GM18520 (cell line): ENCODE measurements at regions not wholly inside any gene's neighbourhood (a gene's known extent, or its start where the extent isn't known, plus 50 kb on each side); places are given as distances from the start of the nearest gene placed in this dataset.
"Not testable (repeated sequence)": the region's sequence is repeated elsewhere in the genome, so short reads cannot be mapped to it uniquely, and the experiment has no call there.

Experiments used
- ATAC-seq: cut with Tn5 transposase; IDR thresholded peaks from one replicate; pipeline ENCODE4 v1.9.1; 2021; ENCODE audit not compliant: unreplicated experiment

GRCh38 chr1:98575955-98576354, 85.6 kb upstream of the SNX7 start:
- ATAC-seq: no peak

GRCh38 chr1:98565951-98566350, 95.6 kb upstream of the SNX7 start:
- no peak for ATAC-seq

GRCh38 chr1:98559291-98559690, 102.2 kb upstream of the SNX7 start:
- ATAC-seq: no peak

- ATAC-seq: no peak
Observed at GRCh38 chr1:98557895-98558294, 103.6 kb upstream of the SNX7 start.

GRCh38 chr1:98556521-98557158, 104.9 kb upstream of the SNX7 start:
- no peak for ATAC-seq

GRCh38 chr1:98555814-98556213, 105.7 kb upstream of the SNX7 start:
- ATAC-seq: no peak

GRCh38 chr1:98552576-98553074, 108.9 kb upstream of the SNX7 start:
- ATAC-seq: not testable (repeated sequence)

- ATAC-seq: no peak
Observed at GRCh38 chr1:98550076-98550475, 111.4 kb upstream of the SNX7 start.

GRCh38 chr1:98546319-98546718, 115.2 kb upstream of the SNX7 start:
- ATAC-seq: no peak

GRCh38 chr1:98538106-98538505, 123.4 kb upstream of the SNX7 start:
- no peak for ATAC-seq

- no peak for ATAC-seq
Observed at GRCh38 chr1:98523256-98523655, 138.3 kb upstream of the SNX7 start.

GRCh38 chr1:98516306-98516705, 145.2 kb upstream of the SNX7 start:
- no peak for ATAC-seq

GRCh38 chr1:98515744-98516143, 145.8 kb upstream of the SNX7 start:
- no peak for ATAC-seq

- not testable (repeated sequence) for ATAC-seq
Observed at GRCh38 chr1:98512216-98512615, 149.3 kb upstream of the SNX7 start.

- no peak for ATAC-seq
Observed at GRCh38 chr1:98503771-98504170, 157.8 kb upstream of the SNX7 start.

- no peak for ATAC-seq
Observed at GRCh38 chr1:98502937-98503336, 158.6 kb upstream of the SNX7 start.

- no peak for ATAC-seq
Observed at GRCh38 chr1:98500324-98500723, 161.2 kb upstream of the SNX7 start.

GRCh38 chr1:98498651-98499050, 162.9 kb upstream of the SNX7 start:
- no peak for ATAC-seq

GRCh38 chr1:98497497-98497896, 164.0 kb upstream of the SNX7 start:
- ATAC-seq: no peak

- ATAC-seq: no peak
Observed at GRCh38 chr1:98496256-98496995, 165.1 kb upstream of the SNX7 start.

- no peak for ATAC-seq
Observed at GRCh38 chr1:98493469-98493868, 168.1 kb upstream of the SNX7 start.

- no peak for ATAC-seq
Observed at GRCh38 chr1:98490099-98490498, 171.4 kb upstream of the SNX7 start.

GRCh38 chr1:98487620-98488019, 173.9 kb upstream of the SNX7 start:
- ATAC-seq: no peak
